ENCODE measurements at regions not wholly inside any gene's neighbourhood (a gene's known extent, or its start where the extent isn't known, plus 50 kb on each side); places are given as distances from the start of the nearest gene placed in this dataset.

DNA sequence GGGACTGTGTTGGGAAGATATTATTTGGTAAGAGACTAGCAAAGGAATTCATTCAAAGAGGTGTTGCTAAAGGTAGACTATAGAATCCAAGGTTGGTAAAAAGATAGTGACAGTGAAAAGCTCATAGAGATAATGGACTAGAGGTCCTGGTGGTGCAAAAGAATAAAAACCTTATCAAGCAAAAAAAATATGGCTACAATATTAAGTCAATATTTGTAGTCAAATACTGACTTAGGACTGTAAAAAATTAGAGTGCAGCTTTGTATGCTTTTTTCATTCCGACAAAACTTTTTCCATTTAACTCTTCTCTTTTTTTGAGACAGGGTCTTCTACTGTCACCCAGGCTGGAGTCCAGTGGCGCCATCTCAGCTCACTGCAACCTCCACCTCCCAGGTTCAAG lies 444.0 kb upstream of the AGTR1 start:
- no peak for TF ChIP-seq LARP7 (IDR thresholded peaks at IDR 0.05)
- no peak for TF ChIP-seq BRCA1 (IDR thresholded peaks at IDR 0.05; ENCODE audit: low read depth, low read length)
- no peak for TF ChIP-seq POLR2A (IDR thresholded peaks at IDR 0.05; ENCODE audit: low read depth, low read length)
- no peak for TF ChIP-seq EZH2 (IDR thresholded peaks at IDR 0.05; ENCODE audit: borderline replicate concordance, control insufficient read depth, low read depth, low read length)
- no peak for TF ChIP-seq CEBPB (IDR thresholded peaks at IDR 0.05; ENCODE audit: borderline replicate concordance in 1 of 2, low read depth in 2 of 2, low read length in 2 of 2)
- TF ChIP-seq, protein P1, sequence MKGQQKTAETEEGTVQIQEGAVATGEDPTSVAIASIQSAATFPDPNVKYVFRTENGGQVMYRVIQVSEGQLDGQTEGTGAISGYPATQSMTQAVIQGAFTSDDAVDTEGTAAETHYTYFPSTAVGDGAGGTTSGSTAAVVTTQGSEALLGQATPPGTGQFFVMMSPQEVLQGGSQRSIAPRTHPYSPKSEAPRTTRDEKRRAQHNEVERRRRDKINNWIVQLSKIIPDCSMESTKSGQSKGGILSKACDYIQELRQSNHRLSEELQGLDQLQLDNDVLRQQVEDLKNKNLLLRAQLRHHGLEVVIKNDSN (IDR thresholded peaks at IDR 0.05; ENCODE audit: borderline replicate concordance, extremely low read length, insufficient read depth, low read depth, low read length), result no peak
- no peak for TF ChIP-seq CTCF (IDR thresholded peaks at IDR 0.05 in 2 of 3, conservative IDR thresholded peaks at IDR 0.05 in 1 of 3; ENCODE audit: control insufficient read depth in 2 of 3, extremely low read depth in 1 of 3, insufficient read depth in 1 of 3, low read depth in 3 of 3, low read length in 3 of 3)
- TF ChIP-seq ZNF274 (IDR thresholded peaks at IDR 0.05; ENCODE audit: insufficient read depth, insufficient read length), result no peak
- no peak for TF ChIP-seq CHD4 (IDR thresholded peaks at IDR 0.05)
- TF ChIP-seq SREBF2 (IDR thresholded peaks at IDR 0.05; ENCODE audit: low read length), result no peak
- TF ChIP-seq CHD2 (IDR thresholded peaks at IDR 0.05; ENCODE audit: borderline replicate concordance, low read depth, low read length), result no peak
- TF ChIP-seq TARDBP (IDR thresholded peaks at IDR 0.05; ENCODE audit: borderline replicate concordance), result no peak
